Fibroblast of upper back skin (primary cell): ENCODE measurements at regions not wholly inside any gene's neighbourhood (a gene's known extent, or its start where the extent isn't known, plus 50 kb on each side); places are given as distances from the start of the nearest gene placed in this dataset.
"Not testable (repeated sequence)": the region's sequence is repeated elsewhere in the genome, so short reads cannot be mapped to it uniquely, and the experiment has no call there.

Experiments used
- DNase-seq: peaks from one replicate; pipeline ENCODE4 v3.0.0-alpha.2; 2013

GRCh38 chr21:27060190-27060589, 93.3 kb upstream of the ADAMTS5 start:
- DNase-seq, result peak; percentile 43

- DNase-seq, result peak; percentile 32
These were observed 92.1 kb upstream of the ADAMTS5 start for GRCh38 chr21:27058673-27059605.

GRCh38 chr21:27057997-27058396, 91.1 kb upstream of the ADAMTS5 start:
- DNase-seq, result no peak

DNA sequence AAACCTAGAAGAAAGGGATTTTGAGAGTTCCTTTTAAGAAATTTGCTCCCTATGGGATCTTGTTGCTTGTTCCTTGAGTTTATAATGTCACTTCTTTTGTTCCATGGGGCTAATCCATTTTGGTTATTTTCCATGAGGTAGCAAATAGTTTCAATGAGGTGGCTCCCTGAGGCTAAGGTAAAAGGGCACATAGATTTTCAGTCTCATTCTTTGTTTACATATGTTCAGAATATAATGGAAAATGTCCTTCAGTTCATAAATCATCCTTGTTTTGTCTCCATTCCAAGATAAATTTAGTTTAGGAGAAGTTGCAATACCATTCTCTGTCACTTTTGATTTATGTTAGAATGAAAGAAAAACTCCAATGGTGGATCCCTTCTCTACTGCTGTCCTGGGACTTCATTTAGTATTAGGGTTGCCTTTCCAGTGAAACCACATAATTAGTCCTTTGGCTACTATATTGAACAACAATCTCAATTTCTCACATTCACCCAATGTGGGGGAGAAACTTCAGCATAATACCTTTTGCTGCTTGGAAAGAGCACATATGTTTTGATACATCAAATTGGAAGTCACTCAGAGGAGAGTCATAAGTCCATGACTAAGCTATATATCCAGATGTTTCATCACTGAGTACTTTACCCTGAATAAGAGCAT, 80.9 kb upstream of the ADAMTS5 start:
- peak; percentile 93 for DNase-seq

- peak; percentile 39 for DNase-seq
These were observed 80.4 kb upstream of the ADAMTS5 start for GRCh38 chr21:27047283-27047657.

GRCh38 chr21:27045281-27045985, 78.5 kb upstream of the ADAMTS5 start:
- DNase-seq, result no peak

- no peak for DNase-seq
These were observed 76.5 kb upstream of the ADAMTS5 start for GRCh38 chr21:27043377-27043776.

- no peak for DNase-seq
These were observed 74.0 kb upstream of the ADAMTS5 start for GRCh38 chr21:27040738-27041469.

DNA sequence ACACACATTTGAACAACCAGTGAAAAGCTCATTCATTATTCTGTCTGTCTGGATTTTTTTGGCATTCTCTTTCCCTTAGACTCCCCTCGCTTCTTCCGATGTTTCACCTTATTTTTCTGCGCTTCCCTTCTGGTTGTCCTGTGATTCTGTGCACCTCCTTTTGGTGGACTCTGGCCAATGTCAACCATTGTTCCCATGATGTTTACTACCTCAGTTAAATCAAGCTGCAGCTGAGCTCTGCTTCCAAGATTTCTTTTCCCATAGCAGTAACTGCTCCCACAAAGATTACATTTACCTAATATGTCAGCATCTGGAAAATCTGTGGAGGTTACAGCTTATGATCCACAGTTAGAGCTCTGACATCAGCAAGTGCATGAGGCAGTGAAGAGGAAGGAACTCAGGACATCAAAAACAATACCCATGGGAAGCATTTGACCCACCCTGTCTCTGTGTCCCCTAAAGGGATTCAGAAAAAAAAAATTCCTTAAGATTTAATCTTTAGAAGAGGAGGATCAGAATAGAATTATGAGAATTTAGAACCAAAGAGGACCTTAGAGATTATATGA, 69.9 kb upstream of the ADAMTS5 start:
- no peak for DNase-seq

GRCh38 chr21:27035791-27036190, 68.9 kb upstream of the ADAMTS5 start:
- DNase-seq, result no peak

GRCh38 chr21:27034796-27035195, 67.9 kb upstream of the ADAMTS5 start:
- no peak for DNase-seq

- DNase-seq, result no peak
These were observed 66.6 kb upstream of the ADAMTS5 start for GRCh38 chr21:27033471-27033870.

- DNase-seq, result peak; percentile 28
These were observed 59.6 kb upstream of the ADAMTS5 start for GRCh38 chr21:27026501-27026900.

DNA sequence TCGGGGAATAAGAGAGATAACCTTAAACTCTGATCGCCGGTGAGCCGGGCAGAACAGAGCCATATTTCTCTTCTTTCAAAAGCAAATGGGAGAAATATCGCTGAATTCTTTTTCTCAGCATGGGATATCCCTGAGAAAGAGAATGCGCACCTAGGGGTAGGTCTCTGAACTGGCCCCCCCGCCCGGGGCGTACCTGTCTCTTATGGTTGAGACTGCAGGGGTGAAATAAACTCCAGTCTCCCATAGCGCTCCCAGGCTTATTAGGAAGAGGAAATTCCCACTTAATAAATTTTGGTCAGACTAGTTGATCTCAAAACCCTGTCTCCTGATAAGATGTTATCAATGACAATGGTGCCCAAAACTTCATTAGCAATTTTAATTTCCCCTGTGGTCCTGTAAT, 58.8 kb upstream of the ADAMTS5 start:
- not testable (repeated sequence) for DNase-seq

DNA sequence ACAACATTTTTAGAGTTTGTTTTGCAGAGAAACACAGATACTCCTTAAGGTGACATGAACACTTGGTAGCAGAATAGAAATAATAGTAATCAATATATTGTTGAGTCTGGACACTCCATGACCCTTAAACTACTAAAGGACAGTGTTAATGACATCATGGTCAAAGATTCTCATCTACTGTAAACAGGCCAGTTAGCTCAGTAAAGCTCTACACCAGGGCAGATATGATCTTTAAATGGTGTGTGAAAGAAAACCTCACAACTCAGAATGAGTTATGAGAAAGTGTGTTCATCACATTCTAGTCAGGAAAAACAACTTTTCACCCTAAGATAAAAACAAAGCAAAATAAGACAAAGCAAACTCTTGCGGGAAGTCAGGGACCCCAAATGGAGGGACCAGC, 58.1 kb upstream of the ADAMTS5 start:
- peak; percentile 12 for DNase-seq

DNA sequence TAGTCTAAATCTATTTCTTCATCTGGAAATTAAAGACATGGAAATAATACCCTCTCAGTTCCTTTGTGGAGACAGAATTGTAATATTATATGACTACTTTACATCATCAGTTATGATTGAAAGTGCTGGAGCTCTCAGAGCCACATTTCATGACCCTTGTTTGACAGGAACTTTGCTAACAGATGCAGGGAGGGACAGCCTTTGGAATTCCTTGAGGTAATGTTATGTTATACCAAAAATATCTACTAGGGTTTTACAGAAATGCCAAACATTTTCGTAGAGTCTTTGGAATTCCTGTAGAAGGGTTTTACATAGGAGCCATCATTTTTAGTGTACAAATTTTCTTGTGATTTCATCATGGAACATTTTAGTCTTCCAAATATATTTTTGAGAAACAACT, 57.4 kb upstream of the ADAMTS5 start:
- peak; percentile 95 for DNase-seq

GRCh38 chr21:27023186-27023585, 56.3 kb upstream of the ADAMTS5 start:
- DNase-seq, result peak; percentile 11

DNA sequence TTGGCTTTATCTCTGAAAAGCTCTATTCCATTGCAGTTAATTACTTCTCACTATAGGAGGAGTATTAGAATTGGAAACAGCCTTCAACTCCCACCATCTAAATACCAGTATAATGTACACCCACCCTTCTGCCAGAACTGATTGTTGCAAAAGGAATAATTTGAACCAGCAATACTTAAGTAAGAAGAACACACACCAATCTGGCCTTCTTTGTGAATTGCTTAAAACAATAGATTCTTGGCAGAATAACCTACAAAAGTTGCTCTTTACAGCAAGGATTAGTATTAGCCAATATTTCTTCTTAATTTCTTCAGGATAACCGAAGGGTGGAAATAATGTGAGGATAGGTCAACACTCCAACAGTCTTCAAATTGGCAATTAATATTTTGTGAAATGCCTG, 54.9 kb upstream of the ADAMTS5 start:
- DNase-seq, result no peak

DNA sequence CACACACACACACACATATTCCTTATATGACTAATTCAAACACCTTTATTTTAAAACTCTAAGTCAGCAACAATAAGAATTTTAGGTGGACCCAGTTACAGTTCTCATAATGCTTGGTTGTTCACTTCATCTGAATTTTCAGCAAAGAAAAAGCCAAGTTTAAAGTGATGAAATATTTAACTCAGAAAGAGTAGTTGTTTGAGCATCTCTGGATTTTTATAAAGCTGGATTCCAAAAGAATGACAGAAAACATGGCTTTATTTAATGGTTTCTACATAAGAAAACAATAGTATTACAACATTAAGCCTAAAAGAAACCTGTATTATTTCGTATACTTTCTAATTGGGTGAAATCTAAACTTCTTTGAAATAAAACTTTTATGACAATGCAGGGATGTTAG, 54.2 kb upstream of the ADAMTS5 start:
- peak; percentile 16 for DNase-seq

- DNase-seq, result peak; percentile 65
These were observed 50.4 kb upstream of the ADAMTS5 start for GRCh38 chr21:27017246-27017645.
